Left lobe of liver (tissue), 2 donors: ENCODE measurements at regions not wholly inside any gene's neighbourhood (a gene's known extent, or its start where the extent isn't known, plus 50 kb on each side); places are given as distances from the start of the nearest gene placed in this dataset.

Experiments
- ATAC-seq: fragments of 200-7000 bp; cut with Tn5 transposase; one replicate; pipeline ENCODE4 v1.9.1; 2020; ENCODE audit warnings: mild to moderate bottlenecking, moderate library complexity
- DNase-seq: peaks from one replicate; pipeline ENCODE4 v3.0.0-alpha.2; 2020; ENCODE audit warnings: low spot score
- donor health status: DM: no; HTN: no; CAD: no; lungs with moderate emphysema.
- donor health status: DM: no; HTN: yes; CAD: no.

GRCh38 chr10:2139746-2140145 lies 402.4 kb upstream of the ADARB2 start:
- DNase-seq: no peak
- no peak for ATAC-seq

DNA sequence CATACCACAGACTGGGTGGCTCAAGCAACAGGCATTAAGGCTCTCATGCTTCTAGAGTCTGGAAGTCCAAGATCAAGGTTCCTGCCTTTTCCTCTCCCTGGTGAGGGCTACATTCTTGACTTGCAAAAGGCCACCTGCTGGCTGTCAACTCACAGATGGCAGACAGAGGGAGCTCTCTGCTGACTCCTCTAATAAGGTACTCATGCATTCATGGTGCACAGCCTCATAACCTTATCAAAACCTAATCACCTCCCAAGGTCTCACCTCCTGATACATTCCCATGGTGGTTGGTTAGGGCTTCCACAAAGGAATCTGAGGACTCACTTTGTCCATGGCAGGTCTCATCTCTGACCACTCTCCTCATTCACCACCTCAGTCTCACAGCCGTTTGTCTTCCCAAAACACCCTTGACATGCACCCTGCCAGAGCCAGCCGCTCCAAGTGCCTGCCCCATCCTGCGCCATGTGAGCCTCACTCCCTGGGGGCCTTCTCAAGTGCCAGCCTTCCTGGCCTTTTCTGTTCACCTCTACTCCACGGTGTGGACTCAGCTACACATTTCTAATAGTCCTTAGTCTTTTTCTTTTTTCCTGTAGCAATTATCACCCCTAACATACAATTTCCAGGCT lies 400.3 kb upstream of the ADARB2 start:
- DNase-seq: no peak
- ATAC-seq: peak; percentile 52

- DNase-seq (no peak), ATAC-seq (no peak)
These were observed 393.5 kb upstream of the ADARB2 start for GRCh38 chr10:2130705-2131305.

GRCh38 chr10:2128991-2129390 lies 391.7 kb upstream of the ADARB2 start:
- DNase-seq (no peak), ATAC-seq (no peak)

DNA sequence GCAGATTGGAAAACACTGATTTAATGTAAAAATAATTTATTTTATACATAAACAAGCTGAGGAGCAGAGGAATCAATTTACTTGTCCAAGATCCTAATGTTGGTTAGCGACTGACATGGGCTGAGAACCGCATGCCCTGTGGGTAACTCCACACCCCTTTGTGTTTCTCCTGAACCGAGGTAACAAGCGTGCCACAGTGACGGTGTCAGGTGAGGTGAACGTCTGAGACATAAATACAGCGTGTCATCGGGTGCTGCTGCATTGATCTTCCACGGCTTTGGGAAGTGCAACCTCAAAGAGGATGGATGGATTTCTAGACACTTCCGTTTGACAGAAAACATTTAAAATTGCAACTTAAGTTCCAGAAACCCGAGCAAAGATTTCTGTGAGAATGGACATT lies 386.8 kb upstream of the ADARB2 start:
- DNase-seq (no peak), ATAC-seq (no peak)

GRCh38 chr10:2122431-2123124 lies 385.3 kb upstream of the ADARB2 start:
- DNase-seq: no peak
- ATAC-seq: no peak

GRCh38 chr10:2121929-2122328 lies 384.6 kb upstream of the ADARB2 start:
- DNase-seq (no peak), ATAC-seq (no peak)

DNA sequence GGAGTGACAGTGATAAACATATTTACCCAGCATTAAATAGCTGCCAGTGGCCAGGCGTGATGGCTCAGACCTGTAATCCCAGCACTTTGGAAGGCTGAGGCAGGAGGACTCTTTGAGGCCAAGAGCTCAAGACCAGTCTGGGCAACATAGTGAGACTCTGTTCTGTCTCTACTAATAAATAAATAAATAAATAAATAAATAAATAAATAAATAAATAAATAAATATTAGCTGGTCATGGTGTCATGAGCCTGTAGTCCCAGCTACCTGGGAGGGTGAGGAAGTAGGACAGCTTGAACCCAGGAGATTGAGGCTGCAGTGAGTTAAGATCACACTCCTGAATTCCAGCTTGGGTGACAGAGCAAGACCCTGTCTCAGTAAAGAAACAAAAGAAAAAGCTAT lies 384.0 kb upstream of the ADARB2 start:
- ATAC-seq (no peak), DNase-seq (no peak)

DNA sequence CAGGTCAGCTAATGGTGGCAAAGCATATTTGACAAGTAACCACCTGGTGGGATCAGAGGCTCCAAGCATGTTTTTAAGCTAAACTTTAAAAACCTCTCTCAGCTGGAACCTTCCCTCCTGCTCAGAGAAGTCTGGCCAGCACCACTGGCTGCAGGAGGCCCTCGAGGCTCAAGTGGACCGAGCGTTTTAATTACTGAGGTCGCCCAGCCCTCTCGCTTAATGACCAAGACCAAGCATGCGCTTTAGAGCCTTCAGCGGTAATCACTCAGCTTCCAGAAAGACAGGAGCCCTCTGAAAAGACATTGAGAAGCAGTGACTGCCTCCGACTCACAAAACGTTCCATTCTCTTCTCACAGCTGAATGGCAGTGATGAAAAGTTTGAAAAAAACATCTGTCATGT lies 383.4 kb upstream of the ADARB2 start:
- no peak for ATAC-seq
- DNase-seq: no peak

DNA sequence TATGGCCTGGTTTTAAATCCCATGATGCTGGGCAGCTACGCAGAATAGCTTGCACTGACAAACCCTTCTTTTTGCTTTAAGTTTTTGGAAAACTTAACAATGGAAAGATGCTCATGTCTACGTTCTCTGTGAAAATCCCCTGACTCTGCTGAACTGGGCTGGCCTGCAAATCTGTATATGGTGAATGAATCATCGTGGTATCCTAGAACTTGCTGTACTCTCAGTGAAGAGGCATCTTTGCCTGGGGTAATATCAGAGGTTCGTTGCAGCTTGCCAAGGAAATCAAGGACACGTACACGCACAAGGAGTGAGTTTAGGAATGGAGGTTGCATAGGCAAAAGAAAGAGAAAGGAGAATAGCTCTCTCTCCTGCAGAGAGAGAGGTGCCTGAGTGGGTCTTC lies 382.0 kb upstream of the ADARB2 start:
- DNase-seq (no peak), ATAC-seq (no peak)

DNA sequence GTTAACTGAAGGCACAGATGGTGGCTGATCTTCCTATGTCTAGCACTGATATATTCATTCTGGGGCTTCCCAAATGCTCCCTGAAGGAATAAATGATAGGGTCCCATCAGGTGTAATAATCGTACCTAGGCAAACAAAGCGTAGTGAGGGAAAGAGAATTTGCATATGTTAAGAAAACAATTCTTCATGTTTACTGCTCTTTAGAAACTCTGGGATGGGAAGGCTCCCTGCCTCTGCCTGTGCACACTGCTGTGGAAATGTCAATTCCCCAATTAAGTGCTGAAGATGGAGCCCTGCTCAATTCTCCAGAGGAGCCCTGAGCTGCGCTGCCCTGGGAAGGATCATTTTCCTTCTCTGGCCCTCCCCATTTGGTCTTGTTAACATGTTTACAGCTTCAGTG lies 380.9 kb upstream of the ADARB2 start:
- no peak for ATAC-seq
- no peak for DNase-seq

- no peak for ATAC-seq
These were observed 380.3 kb upstream of the ADARB2 start for GRCh38 chr10:2117641-2118040.

DNA sequence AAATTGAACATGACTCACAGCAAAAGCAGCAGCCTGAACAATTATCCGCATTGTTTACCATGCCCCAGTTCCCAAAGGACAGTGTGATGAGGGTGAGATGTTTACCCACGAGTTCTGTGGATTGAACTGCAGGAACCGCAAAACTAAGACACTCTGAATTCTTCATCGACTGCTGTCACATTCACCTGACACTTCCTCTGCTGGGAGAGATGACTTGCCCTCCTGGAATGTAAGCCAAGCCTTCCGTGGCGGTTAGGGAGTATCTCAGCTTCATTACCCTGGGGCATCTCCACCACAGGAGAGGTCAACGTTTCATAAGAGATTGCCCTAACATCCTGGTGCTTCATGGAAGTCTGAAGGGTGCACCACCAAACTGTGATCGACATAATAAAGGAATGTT lies 374.6 kb upstream of the ADARB2 start:
- ATAC-seq (no peak), DNase-seq (no peak)

More at GRCh38 chr10:2117641-2118040, 380.3 kb upstream of the ADARB2 start:
- no peak for DNase-seq

DNA sequence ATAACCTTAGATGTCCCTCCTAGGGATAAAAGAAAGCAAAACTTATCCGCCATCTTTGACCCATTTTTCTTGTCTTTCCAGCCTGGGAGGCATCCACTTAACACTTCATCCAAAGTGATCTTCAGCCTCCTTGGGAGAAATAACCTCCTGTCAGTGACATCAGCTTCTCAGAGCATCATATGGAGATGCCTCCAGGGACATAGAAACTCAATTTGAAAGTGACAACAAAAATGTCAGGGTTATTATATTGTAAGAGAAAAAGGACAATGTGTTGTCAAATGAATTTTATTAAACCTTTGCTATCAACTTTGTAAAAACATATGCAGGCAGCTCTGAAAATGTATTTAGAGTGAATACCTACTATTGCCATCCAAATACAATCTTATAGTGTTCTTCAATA lies 371.2 kb upstream of the ADARB2 start:
- DNase-seq (no peak), ATAC-seq (no peak)

DNA sequence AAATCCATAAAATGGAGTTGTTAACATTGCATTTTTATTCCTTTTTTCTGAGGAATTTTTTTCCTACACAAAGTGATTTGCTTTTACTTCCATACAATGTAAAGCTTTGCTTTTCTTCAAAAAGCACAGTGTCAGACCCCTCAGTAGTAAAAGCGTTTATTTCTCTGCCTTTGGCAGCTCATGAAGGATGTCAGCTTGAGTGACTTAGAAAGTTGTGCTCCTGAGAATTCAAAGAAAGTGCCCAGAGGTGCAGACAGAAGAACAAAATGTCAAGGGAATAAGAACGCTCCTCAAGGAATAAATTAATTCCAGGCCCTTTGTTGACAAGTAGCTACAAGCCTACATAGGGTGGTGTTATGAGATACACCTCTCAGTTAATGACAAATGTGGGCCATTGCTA lies 369.3 kb upstream of the ADARB2 start:
- no peak for DNase-seq
- ATAC-seq: no peak

DNA sequence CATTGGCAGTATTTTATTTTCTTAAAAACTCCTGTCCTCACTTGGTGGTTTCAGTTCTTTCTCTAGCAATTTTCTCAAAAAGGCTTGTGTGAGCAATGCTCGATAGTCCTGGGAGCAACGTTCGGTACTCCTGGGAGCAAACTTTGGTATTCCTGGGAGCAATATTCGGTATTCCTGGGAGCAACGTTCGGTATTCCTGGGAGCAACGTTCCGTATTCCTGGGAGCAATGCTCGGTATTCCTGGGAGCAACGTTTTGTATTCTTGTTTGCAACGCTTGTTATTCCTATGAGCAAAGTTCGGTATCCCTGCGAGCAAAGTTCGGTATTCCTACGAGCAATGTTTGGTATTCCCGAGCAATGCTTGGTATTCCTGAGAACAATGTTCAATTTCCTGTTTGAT lies 362.0 kb upstream of the ADARB2 start:
- ATAC-seq: no peak
- no peak for DNase-seq

- ATAC-seq (no peak), DNase-seq (no peak)
These were observed 360.6 kb upstream of the ADARB2 start for GRCh38 chr10:2097937-2098336.

- ATAC-seq: no peak
These were observed 356.8 kb upstream of the ADARB2 start for GRCh38 chr10:2094171-2094570.

GRCh38 chr10:2083591-2083990 lies 346.3 kb upstream of the ADARB2 start:
- DNase-seq: no peak
- no peak for ATAC-seq

More at GRCh38 chr10:2094171-2094570, 356.8 kb upstream of the ADARB2 start:
- DNase-seq: no peak

- no peak for DNase-seq
These were observed 344.2 kb upstream of the ADARB2 start for GRCh38 chr10:2081501-2081900.

DNA sequence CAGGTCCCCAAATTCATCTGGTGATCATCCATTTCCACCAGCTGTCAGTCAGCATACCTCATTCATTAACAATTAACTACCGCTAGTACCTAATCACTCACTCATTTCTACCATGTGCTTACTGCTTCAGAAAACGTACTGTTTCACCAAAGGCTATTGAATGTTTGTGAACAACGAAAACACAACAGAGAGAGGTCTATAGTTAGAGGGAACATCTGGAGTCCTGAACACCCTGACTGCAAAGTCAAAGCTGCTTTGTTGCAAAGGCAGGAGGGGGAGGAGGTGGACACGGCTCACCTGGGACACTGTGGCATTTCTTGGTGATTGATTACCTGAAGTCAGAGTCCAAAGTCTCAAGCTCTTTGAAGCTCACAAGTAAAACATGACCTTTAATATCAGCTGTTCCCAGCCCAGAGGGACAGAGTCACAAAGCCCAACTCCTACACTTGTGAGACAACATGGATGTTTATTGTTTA lies 342.3 kb upstream of the ADARB2 start:
- ATAC-seq (peak; percentile 92), DNase-seq (peak; percentile 53)

More at GRCh38 chr10:2081501-2081900, 344.2 kb upstream of the ADARB2 start:
- no peak for ATAC-seq

- DNase-seq: no peak
- no peak for ATAC-seq
These were observed 339.9 kb upstream of the ADARB2 start for GRCh38 chr10:2077231-2077630.
